ENCODE measurements at regions not wholly inside any gene's neighbourhood (a gene's known extent, or its start where the extent isn't known, plus 50 kb on each side); places are given as distances from the start of the nearest gene placed in this dataset.

- TF ChIP-seq, protein P1, sequence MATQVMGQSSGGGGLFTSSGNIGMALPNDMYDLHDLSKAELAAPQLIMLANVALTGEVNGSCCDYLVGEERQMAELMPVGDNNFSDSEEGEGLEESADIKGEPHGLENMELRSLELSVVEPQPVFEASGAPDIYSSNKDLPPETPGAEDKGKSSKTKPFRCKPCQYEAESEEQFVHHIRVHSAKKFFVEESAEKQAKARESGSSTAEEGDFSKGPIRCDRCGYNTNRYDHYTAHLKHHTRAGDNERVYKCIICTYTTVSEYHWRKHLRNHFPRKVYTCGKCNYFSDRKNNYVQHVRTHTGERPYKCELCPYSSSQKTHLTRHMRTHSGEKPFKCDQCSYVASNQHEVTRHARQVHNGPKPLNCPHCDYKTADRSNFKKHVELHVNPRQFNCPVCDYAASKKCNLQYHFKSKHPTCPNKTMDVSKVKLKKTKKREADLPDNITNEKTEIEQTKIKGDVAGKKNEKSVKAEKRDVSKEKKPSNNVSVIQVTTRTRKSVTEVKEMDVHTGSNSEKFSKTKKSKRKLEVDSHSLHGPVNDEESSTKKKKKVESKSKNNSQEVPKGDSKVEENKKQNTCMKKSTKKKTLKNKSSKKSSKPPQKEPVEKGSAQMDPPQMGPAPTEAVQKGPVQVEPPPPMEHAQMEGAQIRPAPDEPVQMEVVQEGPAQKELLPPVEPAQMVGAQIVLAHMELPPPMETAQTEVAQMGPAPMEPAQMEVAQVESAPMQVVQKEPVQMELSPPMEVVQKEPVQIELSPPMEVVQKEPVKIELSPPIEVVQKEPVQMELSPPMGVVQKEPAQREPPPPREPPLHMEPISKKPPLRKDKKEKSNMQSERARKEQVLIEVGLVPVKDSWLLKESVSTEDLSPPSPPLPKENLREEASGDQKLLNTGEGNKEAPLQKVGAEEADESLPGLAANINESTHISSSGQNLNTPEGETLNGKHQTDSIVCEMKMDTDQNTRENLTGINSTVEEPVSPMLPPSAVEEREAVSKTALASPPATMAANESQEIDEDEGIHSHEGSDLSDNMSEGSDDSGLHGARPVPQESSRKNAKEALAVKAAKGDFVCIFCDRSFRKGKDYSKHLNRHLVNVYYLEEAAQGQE (IDR thresholded peaks at IDR 0.05; ENCODE audit: low read depth), result no peak
- no peak for TF ChIP-seq CEBPB (IDR thresholded peaks at IDR 0.05)
- TF ChIP-seq, protein P2, sequence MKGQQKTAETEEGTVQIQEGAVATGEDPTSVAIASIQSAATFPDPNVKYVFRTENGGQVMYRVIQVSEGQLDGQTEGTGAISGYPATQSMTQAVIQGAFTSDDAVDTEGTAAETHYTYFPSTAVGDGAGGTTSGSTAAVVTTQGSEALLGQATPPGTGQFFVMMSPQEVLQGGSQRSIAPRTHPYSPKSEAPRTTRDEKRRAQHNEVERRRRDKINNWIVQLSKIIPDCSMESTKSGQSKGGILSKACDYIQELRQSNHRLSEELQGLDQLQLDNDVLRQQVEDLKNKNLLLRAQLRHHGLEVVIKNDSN (IDR thresholded peaks at IDR 0.05), result no peak
- TF ChIP-seq EP300 (IDR thresholded peaks at IDR 0.05; ENCODE audit: borderline replicate concordance), result no peak
- no peak for TF ChIP-seq TCF12 (IDR thresholded peaks at IDR 0.05; ENCODE audit: low read depth)
- TF ChIP-seq YY1 (IDR thresholded peaks at IDR 0.05; ENCODE audit: low read depth), result no peak
- no peak for TF ChIP-seq TAF1 (IDR thresholded peaks at IDR 0.05; ENCODE audit: low read depth)
- TF ChIP-seq TEAD4 (IDR thresholded peaks at IDR 0.05), result no peak
- no peak for TF ChIP-seq NFIC (IDR thresholded peaks at IDR 0.05)
- TF ChIP-seq CREB1 (IDR thresholded peaks at IDR 0.05; ENCODE audit: low read depth), result no peak
- TF ChIP-seq EGR1 (IDR thresholded peaks at IDR 0.05), result no peak
These were observed 121.0 kb upstream of the LSM14A start for GRCh38 chr19:34051255-34051654.

DNA sequence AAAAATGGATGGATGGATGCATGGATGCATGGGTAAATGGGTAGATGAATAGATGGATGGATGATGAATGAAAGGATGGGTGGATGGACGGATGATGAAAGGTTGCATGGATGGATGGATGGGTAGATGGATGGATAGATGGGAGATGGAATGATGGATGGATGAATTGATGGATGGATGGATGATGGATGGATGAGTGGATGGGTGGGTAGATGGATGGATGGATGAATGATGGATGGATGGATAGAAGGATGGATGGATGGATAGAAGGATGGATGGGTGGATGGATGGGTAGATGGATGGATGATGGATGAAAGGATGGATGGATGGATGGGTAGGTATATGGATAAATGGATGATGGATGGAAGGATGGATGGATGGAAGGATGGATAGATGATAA, 115.1 kb upstream of the LSM14A start:
- TF ChIP-seq CEBPB (IDR thresholded peaks at IDR 0.05), result no peak
- no peak for TF ChIP-seq TEAD4 (IDR thresholded peaks at IDR 0.05)
- TF ChIP-seq TCF12 (IDR thresholded peaks at IDR 0.05; ENCODE audit: low read depth), result no peak
- TF ChIP-seq YY1 (IDR thresholded peaks at IDR 0.05; ENCODE audit: low read depth), result no peak
- no peak for TF ChIP-seq EP300 (IDR thresholded peaks at IDR 0.05; ENCODE audit: borderline replicate concordance)
- TF ChIP-seq RAD21 (IDR thresholded peaks at IDR 0.05; ENCODE audit: low read depth), result no peak

DNA sequence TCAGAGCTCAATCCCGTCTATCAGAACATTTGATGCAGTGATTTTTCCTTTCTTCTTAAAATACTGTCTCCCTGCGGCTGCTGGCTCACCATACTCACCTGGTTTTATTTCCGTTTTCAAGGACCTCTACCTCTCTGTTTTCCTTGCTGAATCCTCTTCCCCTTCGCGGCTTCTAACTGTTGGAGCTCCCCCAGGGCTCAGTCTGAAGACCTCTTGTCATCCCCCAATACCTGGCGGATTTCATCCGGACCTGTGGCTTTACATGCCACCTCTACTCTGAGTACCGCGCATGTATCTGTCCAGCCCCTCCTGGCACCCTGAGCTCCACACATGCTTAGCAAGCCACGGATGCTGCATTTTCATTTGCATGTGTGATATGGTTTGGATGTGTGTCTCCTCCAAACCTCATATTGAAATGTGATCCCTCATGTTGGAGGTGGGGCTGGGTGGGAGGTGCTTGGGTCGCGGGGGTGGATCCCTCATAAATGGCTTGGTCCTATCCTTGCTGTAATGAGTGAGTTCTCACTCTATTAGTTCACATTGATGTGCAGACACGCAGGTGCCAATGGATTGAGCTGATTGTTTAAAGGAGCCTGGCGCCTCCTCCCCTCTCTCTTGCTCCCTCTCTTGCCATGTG, 106.2 kb upstream of the LSM14A start:
- TF ChIP-seq, protein P1 (IDR thresholded peaks at IDR 0.05; ENCODE audit: low read depth), result no peak
- TF ChIP-seq YY1 (IDR thresholded peaks at IDR 0.05; ENCODE audit: low read depth) (no peak), TEAD4 (IDR thresholded peaks at IDR 0.05) (no peak), TAF1 (IDR thresholded peaks at IDR 0.05; ENCODE audit: low read depth) (no peak), FOXM1 (IDR thresholded peaks at IDR 0.05; ENCODE audit: borderline replicate concordance, low read depth) (no peak), ZBTB7A (IDR thresholded peaks at IDR 0.05; ENCODE audit: low read depth) (no peak)

GRCh38 chr19:34067861-34068271, 104.4 kb upstream of the LSM14A start:
- TF ChIP-seq, protein P2 (IDR thresholded peaks at IDR 0.05), result no peak
- TF ChIP-seq EP300 (IDR thresholded peaks at IDR 0.05; ENCODE audit: borderline replicate concordance), result no peak
- no peak for TF ChIP-seq NFIC (IDR thresholded peaks at IDR 0.05)
- TF ChIP-seq RAD21 (IDR thresholded peaks at IDR 0.05; ENCODE audit: low read depth), result no peak
- TF ChIP-seq EGR1 (IDR thresholded peaks at IDR 0.05), result no peak
- no peak for TF ChIP-seq YY1 (IDR thresholded peaks at IDR 0.05; ENCODE audit: low read depth)
- TF ChIP-seq CREB1 (IDR thresholded peaks at IDR 0.05; ENCODE audit: low read depth), result no peak
- TF ChIP-seq ZBTB7A (IDR thresholded peaks at IDR 0.05; ENCODE audit: low read depth), result no peak
- no peak for TF ChIP-seq TEAD4 (IDR thresholded peaks at IDR 0.05)
- no peak for TF ChIP-seq TAF1 (IDR thresholded peaks at IDR 0.05; ENCODE audit: low read depth)
- no peak for TF ChIP-seq FOXM1 (IDR thresholded peaks at IDR 0.05; ENCODE audit: borderline replicate concordance, low read depth)
- no peak for TF ChIP-seq TCF12 (IDR thresholded peaks at IDR 0.05; ENCODE audit: low read depth)
- no peak for TF ChIP-seq CEBPB (IDR thresholded peaks at IDR 0.05)
- TF ChIP-seq, protein P3, sequence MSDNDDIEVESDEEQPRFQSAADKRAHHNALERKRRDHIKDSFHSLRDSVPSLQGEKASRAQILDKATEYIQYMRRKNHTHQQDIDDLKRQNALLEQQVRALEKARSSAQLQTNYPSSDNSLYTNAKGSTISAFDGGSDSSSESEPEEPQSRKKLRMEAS (IDR thresholded peaks at IDR 0.05), result no peak
- TF ChIP-seq, protein P1 (IDR thresholded peaks at IDR 0.05; ENCODE audit: low read depth), result no peak

DNA sequence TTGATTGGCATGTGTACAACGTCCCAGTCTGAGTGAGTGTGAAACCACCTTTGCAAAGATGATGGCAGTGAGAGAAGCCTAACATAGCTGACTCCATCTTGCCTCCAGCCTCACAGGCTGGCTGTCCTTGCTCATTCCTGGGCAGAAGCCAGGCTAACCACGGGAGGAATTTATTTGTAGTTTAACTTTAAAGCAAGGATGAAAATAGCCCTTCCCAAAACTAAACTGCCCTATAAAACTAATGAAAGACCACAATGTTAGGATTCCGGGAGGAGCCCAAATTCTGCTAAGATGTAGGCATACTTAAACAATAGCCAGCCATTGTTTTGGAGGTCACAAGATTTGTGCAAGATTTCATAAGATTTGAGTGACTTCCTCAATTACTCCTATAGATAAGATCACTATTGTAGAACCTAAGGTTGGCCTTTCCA, 96.6 kb upstream of the LSM14A start:
- TF ChIP-seq TAF1 (IDR thresholded peaks at IDR 0.05; ENCODE audit: low read depth), result no peak
- TF ChIP-seq EP300 (IDR thresholded peaks at IDR 0.05; ENCODE audit: borderline replicate concordance), result no peak
- TF ChIP-seq ZBTB7A (IDR thresholded peaks at IDR 0.05; ENCODE audit: low read depth), result no peak
- TF ChIP-seq RAD21 (IDR thresholded peaks at IDR 0.05; ENCODE audit: low read depth), result no peak
- TF ChIP-seq YY1 (IDR thresholded peaks at IDR 0.05; ENCODE audit: low read depth), result no peak
- TF ChIP-seq, protein P1 (IDR thresholded peaks at IDR 0.05; ENCODE audit: low read depth), result no peak
- TF ChIP-seq FOXM1 (IDR thresholded peaks at IDR 0.05; ENCODE audit: borderline replicate concordance, low read depth), result no peak
- TF ChIP-seq CEBPB (IDR thresholded peaks at IDR 0.05), result no peak
- no peak for TF ChIP-seq EGR1 (IDR thresholded peaks at IDR 0.05)
- no peak for TF ChIP-seq TEAD4 (IDR thresholded peaks at IDR 0.05)

Measured in Ishikawa (cell line).